Skeletal muscle cell (primary cell): ENCODE measurements at regions not wholly inside any gene's neighbourhood (a gene's known extent, or its start where the extent isn't known, plus 50 kb on each side); places are given as distances from the start of the nearest gene placed in this dataset.
"Not testable (repeated sequence)": the region's sequence is repeated elsewhere in the genome, so short reads cannot be mapped to it uniquely, and the experiment has no call there.

ENCODE experiments used
- DNase-seq: peaks from one replicate; pipeline ENCODE4 v3.0.0-alpha.2; 2010; ENCODE audit warnings: low read depth
- H3K4me3 ChIP-seq: 2 replicates; pipeline ENCODE4 v1.5.1; 2011; ENCODE audit warnings: low read depth, mild to moderate bottlenecking, control low read depth, low read length, moderate library complexity

DNA sequence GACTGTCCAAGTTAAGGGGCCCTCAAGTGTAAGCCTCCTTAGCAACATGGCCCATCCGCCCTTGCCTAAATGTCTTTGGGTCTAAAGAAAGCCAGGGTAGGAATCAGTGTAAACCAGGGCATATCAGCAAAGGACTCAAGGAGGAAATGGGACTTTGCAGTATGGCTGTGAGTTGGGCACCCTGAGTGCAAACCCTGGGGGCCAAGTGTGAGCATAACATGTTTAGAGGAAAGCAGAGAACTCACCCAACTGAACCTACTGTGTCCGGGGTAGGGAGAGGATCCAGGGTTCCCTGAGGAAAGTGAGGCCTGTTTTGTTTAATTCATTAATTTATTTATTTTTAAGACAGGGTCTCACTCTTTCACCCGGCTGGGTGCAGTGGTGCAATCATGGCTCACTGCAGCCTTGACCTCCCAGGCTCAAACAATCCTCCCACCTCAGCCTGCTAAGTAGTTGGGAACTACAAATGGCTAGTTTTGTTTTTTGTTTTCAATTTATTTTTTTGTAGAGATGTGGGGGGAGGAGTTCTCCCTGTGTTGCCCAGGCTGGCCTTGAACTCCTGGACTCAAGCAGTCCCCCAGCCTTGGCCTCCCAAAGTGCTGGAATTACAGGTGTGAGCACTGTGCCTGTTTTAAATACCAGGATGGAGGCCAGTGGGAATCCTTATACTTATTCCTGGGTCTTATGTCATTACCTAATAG, 51.0 kb upstream of the ACTR3 start:
- DNase-seq, result no peak

DNA sequence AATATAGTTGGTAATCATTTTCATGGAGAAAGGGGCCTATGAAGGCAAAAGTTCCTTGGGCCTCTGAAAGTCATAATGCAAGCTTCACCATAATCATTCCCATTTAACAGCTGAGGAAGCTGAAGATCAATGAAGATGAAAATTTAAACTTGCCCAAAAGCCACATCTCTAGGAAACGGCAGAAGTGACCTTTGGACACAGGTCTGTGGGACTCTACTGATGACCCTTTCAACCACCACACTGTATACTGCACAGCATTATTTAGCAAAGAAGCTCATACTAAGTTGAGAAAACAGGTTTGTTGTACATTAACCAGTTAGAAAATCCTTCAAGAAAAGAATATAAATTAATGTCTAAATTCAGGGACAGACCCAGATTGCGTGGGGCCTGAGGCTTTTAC, 51.6 kb upstream of the ACTR3 start:
- no peak overlapping the region for H3K4me3 ChIP-seq
- no peak for DNase-seq

More for the DNA sequence above, 51.0 kb upstream of the ACTR3 start:
- no peak overlapping the region for H3K4me3 ChIP-seq

DNA sequence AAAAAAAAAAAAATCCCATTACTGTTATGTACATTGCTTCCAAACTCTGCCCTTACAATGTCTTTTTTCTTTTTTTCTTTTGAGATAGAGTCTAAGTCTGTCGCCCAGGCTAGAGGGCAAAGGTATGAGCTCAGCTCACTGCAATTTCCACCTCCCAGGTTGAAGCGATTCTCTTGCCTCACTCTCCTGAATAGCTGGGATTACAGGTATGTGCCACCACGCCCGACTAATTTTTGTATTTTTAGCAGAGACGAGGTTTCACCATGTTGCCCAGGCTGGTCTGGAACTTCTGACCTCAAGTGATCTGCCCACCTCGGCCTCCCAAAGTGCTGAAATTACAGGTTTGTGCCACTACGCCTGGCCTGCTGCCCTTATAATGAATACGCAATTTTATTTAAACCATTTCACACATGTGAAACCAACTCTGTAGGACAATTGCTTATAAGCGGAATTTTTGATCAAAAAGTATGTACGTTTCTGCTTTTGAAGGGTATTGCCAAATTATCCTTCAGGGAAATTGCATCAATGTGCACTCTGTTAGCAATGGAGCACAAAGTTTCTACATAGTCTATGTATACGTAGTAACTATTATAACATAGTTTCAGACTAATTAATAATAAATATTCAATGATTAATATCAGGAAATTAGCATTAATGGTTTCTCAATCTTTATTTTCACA, 55.7 kb upstream of the ACTR3 start:
- DNase-seq, result no peak
- H3K4me3 ChIP-seq, result no peak overlapping the region

DNA sequence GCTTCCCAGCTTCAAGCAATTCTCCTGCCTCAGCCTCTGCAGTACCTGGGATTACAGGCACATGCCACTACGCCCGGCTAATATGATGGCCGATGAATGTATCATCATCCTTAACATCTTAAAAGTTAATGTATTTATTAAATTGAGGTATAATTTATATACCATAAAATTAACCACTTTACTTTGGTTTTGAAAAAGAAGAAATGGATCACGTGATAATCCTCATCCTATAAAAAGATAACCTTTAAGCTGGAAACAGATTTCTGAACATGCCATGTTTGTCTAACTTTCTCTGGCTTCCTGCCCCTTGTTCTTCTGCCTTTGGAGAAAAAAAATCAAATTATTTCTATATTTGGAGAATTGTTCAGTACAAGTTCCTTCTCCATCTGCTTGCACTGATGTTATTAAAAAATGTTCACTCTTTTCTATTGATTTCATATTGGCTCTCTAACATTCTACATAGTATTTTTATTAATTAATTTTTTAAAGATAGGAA, 57.0 kb upstream of the ACTR3 start:
- DNase-seq, result no peak
- H3K4me3 ChIP-seq, result no peak overlapping the region

DNA sequence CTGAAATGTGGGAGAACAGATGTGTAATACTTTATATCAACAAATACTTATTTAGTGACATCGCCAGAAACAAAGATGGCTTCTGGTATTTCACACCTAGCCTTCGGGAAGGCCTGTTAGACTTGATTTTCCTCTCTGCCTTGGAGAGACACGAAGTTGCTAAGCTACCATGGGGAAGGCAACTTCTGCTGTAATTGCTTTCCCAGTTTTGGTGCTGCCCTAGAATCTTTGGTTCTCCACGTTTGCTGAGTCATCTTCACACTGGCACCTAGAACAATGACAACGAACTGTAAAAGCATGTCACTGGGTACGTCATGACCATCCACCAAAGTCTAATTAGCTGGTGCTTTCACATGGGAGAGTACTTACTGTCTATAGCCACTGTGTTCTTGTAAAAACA, 58.7 kb upstream of the ACTR3 start:
- no peak for DNase-seq
- H3K4me3 ChIP-seq, result no peak overlapping the region

DNA sequence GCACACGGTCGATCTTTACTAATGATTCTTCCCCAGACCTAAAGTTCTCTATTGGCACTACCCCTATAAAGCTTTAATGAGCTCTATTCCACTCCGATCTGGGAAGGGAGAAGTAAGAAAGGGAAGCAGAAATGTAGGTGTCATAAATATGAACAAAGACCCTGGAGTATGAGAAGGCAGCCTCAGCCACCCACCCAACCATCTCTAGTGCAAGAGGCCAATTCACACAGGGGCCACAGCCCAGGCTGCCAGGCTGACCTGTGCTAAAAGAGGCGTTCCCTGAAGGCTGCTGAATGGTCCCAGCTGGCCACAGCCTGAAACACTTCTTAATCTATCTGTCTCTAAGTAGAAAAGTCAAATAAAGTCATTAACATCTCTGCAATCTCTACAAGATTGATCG, 60.1 kb upstream of the ACTR3 start:
- H3K4me3 ChIP-seq, result no peak overlapping the region
- no peak for DNase-seq

DNA sequence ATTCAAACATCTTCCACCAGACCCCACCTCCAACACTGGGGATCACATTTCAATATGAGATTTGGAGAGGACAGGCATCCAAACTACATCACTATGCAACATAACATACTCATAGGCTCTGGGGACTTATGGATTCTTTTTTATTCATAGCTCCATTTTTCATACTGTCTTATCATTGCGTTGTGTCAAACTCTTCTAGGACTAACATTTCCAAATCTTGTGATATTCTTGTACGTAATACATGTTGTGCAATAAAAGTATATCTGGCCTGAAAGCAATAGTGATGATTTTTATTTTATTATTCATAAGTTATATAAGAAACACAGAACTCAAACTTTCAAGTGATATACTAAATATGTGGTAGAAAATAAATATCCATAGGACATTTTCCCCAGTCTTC, 60.6 kb upstream of the ACTR3 start:
- DNase-seq, result no peak

DNA sequence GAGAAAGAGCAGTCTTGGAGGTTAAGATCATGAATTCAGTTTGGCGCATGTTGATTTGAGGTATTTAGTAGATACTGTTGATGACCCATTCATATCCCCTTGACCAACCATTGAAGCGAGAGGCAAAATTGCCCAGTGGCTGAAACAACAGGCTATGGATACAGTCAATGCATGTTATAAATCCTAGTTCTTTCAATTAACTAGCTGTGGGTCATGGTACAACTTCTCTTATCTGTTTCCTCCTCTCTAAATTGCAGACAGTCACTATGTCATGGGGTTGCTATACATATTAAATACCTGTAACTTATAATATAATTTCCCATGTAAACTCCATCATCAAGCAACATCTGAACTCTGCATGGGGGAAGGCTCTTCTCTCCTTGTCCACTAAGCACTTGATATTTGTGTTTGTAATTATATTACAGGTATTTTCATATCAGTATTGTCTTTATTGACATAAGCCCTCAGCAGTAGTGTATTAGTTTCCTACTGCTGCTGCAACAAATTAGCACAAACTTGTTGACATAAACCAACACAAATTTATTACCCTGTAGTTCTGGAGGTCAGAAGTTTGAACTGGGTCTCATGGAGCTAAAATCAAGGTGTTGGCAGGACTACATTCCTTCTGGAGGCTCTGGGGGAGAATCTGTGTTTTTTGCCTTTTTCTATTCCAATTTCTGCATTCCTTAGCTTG, 61.7 kb upstream of the ACTR3 start:
- DNase-seq, result no peak
- no peak overlapping the region for H3K4me3 ChIP-seq

More for the DNA sequence above, 60.6 kb upstream of the ACTR3 start:
- no peak overlapping the region for H3K4me3 ChIP-seq

DNA sequence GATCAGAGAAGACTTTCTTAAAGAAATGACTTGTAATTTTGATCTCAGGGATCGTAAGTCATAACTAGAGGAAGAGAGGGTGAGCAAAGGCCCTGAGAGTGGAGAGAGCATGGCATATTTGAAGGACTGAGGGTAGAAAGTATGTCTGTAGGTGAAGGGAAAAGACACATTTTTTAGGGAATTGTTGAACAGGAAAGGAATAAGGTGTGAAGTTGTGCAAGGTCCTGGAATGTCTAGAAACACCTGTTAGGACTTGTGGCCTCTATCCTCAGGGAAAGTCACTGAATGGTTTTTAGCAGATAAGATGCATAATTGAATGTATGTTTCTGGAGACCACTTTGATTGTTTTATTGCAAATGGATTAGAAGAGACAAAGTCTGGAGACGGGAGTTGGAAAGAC, 62.5 kb upstream of the ACTR3 start:
- DNase-seq, result no peak
- no peak overlapping the region for H3K4me3 ChIP-seq

DNA sequence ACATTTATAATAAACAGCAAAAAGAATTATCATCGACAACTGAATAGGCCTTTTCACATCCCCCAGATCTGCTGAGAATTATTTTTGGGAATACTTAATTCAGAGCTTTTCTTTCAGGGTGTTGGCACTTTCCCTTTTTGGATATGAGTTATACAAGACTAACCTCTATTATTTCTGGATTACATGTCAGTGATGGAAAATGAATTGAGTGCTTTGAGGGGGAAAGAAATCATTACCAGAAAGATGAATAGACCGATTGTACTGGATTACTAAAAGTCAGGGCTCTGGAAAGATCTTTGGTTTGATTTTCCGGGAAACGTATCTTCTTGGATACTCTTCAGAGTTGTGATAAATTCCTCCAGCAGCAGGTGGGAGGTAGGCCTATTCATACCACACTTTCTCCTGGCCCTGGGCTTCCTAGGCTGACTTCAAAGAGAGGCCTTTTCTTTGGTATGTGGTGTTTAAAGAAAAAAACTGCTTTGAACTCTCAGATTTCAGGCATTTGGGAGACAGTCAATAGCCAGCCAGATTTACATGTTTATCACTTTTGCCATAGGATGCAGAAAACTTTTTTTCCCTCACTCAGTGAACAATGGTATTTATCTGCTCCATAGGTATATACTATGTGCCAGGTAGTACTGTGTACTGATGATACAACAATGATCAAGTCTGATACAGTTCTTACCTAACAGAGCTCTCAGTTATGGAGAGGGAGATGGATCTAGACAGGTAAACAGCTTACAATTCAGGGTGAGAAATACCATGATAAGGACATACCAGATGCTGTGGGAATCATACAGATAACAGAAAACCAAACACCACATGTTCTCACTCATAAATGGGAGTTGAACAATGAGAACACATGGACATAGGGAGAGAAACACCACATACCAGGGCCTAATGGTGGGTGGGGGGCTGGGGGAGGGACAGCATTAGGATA, 63.3 kb upstream of the ACTR3 start:
- no peak for DNase-seq
- H3K4me3 ChIP-seq, result no peak overlapping the region

DNA sequence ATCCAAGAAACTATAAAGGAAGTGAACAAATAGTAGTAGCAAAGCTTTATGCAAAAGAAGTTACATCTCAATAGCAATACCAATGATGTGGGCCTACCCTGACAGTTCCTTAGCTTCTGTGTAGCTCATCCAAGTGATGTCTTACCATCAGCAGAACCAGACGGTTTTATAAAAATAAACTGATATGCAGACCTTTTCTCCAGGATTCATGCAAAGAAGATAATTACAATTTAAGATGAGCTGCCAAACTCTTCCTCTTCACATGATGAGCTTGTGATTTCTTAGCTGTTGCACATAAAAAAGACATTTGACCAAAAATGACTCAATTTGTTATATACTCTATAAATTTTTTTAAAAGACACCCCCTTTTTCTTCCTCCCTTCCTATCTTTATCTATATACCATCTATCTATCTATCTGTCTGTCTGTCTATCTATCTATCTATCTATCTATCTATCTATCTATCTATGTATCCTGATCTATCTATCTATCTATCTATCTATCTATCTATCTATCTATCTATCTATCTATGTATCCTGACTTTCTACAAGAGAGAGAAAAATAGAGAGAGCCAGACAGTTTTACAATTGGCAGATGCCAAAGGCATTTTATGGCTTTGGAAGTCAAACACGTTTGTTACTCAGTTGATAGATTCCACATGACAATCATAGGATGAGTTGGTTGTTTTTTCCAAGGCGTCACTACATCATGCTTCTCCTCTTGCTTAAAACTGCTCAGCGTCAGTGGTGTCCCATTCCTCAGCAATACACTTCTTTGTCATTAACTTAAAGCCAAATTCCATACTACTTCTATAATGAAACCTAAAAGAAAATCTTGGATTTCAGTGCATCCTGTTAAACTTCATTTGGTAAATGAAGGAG, 65.9 kb upstream of the ACTR3 start:
- DNase-seq, result no peak
- no peak overlapping the region for H3K4me3 ChIP-seq

DNA sequence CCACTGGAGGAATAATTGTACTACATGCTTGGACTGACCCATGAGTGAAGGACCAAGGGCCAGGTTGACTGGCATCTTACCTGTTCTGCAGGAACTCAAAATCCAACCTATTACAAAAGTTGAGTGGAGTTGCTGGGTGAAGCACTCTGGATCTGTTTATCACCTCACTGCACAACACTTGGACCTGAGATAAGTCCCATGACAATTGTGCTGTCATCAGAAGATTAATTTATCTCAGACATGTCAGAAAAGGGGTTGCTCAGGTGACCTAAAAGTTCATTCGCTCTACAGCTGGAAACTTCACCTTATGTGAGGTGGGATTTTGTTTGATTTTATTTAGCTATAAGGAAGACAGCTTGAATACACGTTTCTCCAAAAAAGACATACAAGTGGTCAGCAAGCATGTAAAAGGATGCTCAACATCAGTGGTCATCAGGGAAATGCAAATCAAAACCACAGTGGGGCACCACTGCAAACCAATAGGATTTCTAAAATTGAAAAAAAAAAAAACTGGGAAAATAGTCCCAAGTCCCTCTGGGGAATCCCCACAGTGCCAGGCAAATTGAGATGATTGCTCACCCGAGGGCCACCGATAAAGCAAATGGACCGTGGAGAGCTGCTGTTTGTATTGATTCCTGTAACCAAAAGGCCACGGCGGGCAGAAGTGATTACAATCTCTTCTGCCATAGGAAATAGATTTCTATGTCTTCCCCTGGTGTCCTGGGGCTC, 65.8 kb upstream of the SLC35F5 start:
- DNase-seq, result no peak
- no peak overlapping the region for H3K4me3 ChIP-seq

DNA sequence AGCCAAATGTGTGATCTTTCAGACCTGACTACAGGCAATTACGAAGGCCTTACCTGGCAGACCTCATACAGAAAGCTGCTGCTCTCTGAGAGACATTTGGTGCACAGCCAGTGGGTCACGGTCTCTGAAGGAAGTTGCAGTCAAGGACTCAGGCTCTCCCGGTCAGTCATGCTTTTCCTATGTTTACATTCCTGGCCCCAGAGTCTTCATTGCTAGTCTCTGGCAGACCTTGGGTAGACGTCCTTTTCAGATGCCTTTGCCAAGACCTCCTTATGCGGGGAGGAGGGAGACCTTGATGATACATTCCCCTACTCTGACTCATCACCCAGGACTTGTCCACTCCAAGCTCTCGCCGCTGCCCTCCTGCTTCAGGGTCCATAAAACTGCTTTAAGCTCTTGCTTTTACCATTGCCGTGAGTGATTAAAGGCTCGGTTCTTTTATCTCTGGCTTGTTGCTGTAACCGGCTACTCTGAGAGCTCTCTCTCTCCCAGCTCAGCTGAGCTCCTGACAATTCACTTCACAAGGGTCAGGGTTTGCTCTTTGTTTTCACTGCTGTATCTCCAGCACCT, 62.0 kb upstream of the SLC35F5 start:
- peak; percentile 98 for DNase-seq
- H3K4me3 ChIP-seq, result no peak overlapping the region

DNA sequence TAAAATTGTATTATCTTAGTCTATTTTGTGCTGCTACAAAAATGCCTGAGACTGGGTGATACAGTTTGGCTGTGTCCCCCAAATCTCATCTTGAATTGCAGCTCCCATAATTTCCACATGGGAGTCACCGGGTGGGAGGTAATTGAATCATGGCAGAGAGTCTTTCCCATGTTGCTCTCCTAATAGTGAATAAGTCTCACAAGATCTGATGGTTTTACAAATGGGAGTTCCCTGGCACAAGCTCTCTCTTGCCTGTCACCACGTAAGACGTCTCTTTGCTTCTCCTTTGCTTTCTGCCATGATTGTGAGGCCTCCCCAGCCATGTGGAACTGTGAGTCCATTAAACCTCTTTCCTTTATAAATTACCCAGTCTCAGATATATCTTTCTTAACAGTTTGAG, 57.0 kb upstream of the SLC35F5 start:
- DNase-seq, H3K4me3 ChIP-seq: not testable (repeated sequence)

DNA sequence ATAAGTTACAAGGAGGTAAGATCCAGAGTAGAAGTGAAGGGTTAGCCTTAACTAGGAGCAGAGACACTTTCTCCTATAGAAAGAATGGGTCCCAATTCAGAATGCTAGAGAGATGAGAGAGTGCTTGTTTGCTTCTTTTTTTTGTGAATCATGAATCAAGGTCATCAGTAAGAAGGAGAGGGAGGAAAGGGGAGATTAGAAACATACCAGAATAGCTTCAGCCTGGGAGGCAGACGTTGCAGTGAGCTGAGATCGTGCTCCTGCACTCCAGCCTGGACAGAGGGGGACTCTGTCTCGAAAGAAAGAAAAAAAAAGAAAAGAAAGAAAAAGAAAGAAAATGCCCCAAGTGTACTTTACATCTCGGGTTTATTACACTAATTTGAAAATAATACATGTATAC, 55.8 kb upstream of the SLC35F5 start:
- no peak for DNase-seq
- H3K4me3 ChIP-seq, result no peak overlapping the region

DNA sequence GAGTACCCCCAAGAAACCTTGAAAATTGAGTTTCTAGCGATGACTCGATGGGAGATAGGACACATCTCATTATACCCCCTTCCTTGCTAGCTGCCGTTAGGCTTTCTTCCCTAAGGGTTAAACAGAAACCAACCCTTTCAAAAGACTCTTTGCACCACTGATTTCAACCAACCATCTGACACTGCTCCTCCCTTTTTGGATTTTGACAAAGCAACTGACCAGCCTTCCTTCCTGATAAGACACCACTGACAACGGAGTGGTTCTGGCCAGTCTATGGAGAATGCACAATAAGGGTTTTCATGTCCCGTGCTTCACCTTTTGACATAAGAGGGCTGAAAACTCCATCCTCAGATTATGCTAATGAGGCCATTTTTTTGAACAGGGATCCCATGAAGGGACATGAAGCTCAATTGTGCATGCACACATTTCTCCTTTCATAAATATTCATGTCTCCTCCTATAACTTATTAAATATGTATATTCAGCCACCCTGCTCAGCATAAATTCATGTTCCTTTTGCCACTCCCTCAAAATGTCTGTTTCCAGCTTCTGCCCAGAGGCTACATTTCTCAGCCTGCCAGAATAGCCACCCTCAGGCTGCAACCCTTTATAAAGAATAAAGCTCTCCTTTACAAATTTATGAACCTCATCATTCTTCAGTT, 52.8 kb upstream of the SLC35F5 start:
- no peak overlapping the region for H3K4me3 ChIP-seq
- no peak for DNase-seq

DNA sequence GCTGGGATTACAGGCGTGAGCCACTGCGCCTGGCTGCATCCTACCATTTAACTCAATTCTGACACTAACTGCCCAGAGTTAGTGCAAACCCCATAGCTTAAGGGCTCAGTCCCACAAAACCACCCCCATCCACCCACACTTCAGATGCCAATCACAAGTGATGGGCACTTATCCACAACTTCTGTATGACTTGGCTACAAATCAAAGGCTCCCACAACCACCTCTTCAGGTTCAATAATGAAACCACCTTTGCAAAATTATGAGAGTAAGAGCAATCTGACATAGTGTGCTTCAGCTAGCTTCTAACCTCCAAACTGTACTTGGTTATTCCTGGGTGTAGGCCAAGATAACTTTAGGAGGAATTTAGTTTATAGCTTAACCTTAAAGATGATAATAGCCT, 51.3 kb upstream of the SLC35F5 start:
- DNase-seq, result no peak
- no peak overlapping the region for H3K4me3 ChIP-seq
